ENCODE measurements at regions not wholly inside any gene's neighbourhood (a gene's known extent, or its start where the extent isn't known, plus 50 kb on each side); places are given as distances from the start of the nearest gene placed in this dataset.
"Not testable (repeated sequence)": the region's sequence is repeated elsewhere in the genome, so short reads cannot be mapped to it uniquely, and the experiment has no call there.

GRCh38 chr16:18118684-18119083, 217.9 kb downstream of the NPIPA8 start:
- H3K27ac ChIP-seq; H3K36me3 ChIP-seq; H3K4me1 ChIP-seq; H3K4me3 ChIP-seq; DNase-seq; H3K27me3 ChIP-seq (replicated peaks in 1 of 7); H3K9me3 ChIP-seq; intact Hi-C loops (cut with DNase I; ENCODE audit: low total_unique reads): not testable (repeated sequence)
- WGBS, 5 donors, result 52 to 80% (median 72%) methylated on average over 2 to 4 of the region's 5 CpGs

- H3K9me3 ChIP-seq; H3K4me3 ChIP-seq; H3K36me3 ChIP-seq; H3K27ac ChIP-seq; H3K4me1 ChIP-seq; intact Hi-C loops (cut with DNase I; ENCODE audit: low total_unique reads); DNase-seq; H3K27me3 ChIP-seq (replicated peaks in 1 of 7): not testable (repeated sequence)
- 62 to 76% (median 72%) methylated on average over 7 to 9 of the region's 9 CpGs for WGBS, 5 donors
Observed at GRCh38 chr16:18118071-18118470, 218.5 kb downstream of the NPIPA8 start.

- H3K4me1 ChIP-seq; DNase-seq; H3K9me3 ChIP-seq; intact Hi-C loops (cut with DNase I; ENCODE audit: low total_unique reads); H3K4me3 ChIP-seq; H3K27ac ChIP-seq; H3K36me3 ChIP-seq; H3K27me3 ChIP-seq (replicated peaks in 1 of 7): not testable (repeated sequence)
- WGBS, 5 donors, result 62 to 91% methylated on average over 1 to 2 of the region's 2 CpGs; no CpG with 5 or more reads in 3 of the 5 donors
Observed at GRCh38 chr16:18104412-18104811, 232.1 kb downstream of the NPIPA8 start.

GRCh38 chr16:18101077-18101476, 235.5 kb downstream of the NPIPA8 start:
- H3K9me3 ChIP-seq, DNase-seq: not testable (repeated sequence)
- WGBS, 5 donors, result no CpG with 5 or more reads among the region's 2 CpGs

GRCh38 chr16:18092605-18093004, 243.9 kb downstream of the NPIPA8 start:
- H3K4me1 ChIP-seq; H3K4me3 ChIP-seq; H3K27ac ChIP-seq; DNase-seq; intact Hi-C loops (cut with DNase I; ENCODE audit: low total_unique reads); H3K9me3 ChIP-seq; H3K27me3 ChIP-seq (replicated peaks in 1 of 7); H3K36me3 ChIP-seq: not testable (repeated sequence)
- 29 to 62% (median 57%) methylated on average over 1 of the region's 1 CpG for WGBS, 5 donors

More at GRCh38 chr16:18101077-18101476, 235.5 kb downstream of the NPIPA8 start:
- intact Hi-C loops (cut with DNase I; ENCODE audit: low total_unique reads); H3K27me3 ChIP-seq (replicated peaks in 1 of 7); H3K4me3 ChIP-seq; H3K4me1 ChIP-seq; H3K27ac ChIP-seq; H3K36me3 ChIP-seq: not testable (repeated sequence)

- WGBS, 5 donors, result 75 to 96% (median 89%) methylated on average over 1 of the region's 2 CpGs
- H3K36me3 ChIP-seq; H3K27ac ChIP-seq; H3K4me1 ChIP-seq; H3K9me3 ChIP-seq; H3K4me3 ChIP-seq; H3K27me3 ChIP-seq (replicated peaks in 1 of 7); DNase-seq; intact Hi-C loops (cut with DNase I; ENCODE audit: low total_unique reads): not testable (repeated sequence)
Observed at GRCh38 chr16:18080658-18081363, 255.7 kb downstream of the NPIPA8 start.

GRCh38 chr16:18077910-18078309, 258.6 kb downstream of the NPIPA8 start:
- H3K27me3 ChIP-seq (replicated peaks in 1 of 7); H3K27ac ChIP-seq; H3K4me1 ChIP-seq; H3K9me3 ChIP-seq; intact Hi-C loops (cut with DNase I; ENCODE audit: low total_unique reads); H3K4me3 ChIP-seq; H3K36me3 ChIP-seq; DNase-seq: not testable (repeated sequence)

- H3K27me3 ChIP-seq (replicated peaks in 1 of 7), result no peaks in the 10 kb centered on the region
- H3K36me3 ChIP-seq, result no peaks in the 10 kb centered on the region
- H3K27ac ChIP-seq, result no peak overlapping the region
- H3K4me1 ChIP-seq, result no peaks in the 10 kb centered on the region
- no peak for DNase-seq
- WGBS, 5 donors, result 83 to 96% (median 91%) methylated on average over 1 of the region's 1 CpG
- no peak overlapping the region for H3K4me3 ChIP-seq
- H3K9me3 ChIP-seq, result peaks cover 0 to 5% (median 0%) of the 10 kb centered on the region in 8 donors
- TF ChIP-seq POLR2AphosphoS5 (IDR thresholded peaks at IDR 0.05) (no peak), POLR2A (IDR thresholded peaks at IDR 0.05) (no peak), CTCF (IDR thresholded peaks at IDR 0.05 in 8 of 11, conservative IDR thresholded peaks at IDR 0.05 in 3 of 11) (no peak)
- intact Hi-C loops (cut with DNase I; ENCODE audit: low total_unique reads), result no loop called here
Observed at GRCh38 chr16:18072161-18072560, 264.4 kb downstream of the NPIPA8 start.
